ENCODE measurements at regions not wholly inside any gene's neighbourhood (a gene's known extent, or its start where the extent isn't known, plus 50 kb on each side); places are given as distances from the start of the nearest gene placed in this dataset.

DNA sequence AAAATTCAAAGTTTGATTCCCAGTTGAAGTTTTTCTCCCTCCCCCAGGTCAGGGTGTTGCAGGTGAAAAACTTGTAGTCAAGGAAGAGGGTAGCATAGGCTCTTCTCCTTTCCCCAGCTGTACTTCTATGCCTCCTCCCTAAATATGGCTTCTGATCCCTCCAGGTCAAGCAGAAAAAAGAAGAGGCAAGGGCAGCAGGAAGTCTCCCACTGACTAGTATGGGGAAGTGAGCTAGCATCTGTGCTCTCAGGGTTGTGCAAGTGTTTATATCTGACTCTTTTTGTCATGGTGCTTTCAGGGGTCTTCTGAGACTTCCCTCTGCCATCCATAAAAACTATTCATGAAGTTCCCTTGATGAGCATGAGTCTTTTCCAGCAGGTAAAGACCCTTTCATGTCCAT lies 76.0 kb downstream of the ATPSCKMT start:
- TF ChIP-seq, protein P1, sequence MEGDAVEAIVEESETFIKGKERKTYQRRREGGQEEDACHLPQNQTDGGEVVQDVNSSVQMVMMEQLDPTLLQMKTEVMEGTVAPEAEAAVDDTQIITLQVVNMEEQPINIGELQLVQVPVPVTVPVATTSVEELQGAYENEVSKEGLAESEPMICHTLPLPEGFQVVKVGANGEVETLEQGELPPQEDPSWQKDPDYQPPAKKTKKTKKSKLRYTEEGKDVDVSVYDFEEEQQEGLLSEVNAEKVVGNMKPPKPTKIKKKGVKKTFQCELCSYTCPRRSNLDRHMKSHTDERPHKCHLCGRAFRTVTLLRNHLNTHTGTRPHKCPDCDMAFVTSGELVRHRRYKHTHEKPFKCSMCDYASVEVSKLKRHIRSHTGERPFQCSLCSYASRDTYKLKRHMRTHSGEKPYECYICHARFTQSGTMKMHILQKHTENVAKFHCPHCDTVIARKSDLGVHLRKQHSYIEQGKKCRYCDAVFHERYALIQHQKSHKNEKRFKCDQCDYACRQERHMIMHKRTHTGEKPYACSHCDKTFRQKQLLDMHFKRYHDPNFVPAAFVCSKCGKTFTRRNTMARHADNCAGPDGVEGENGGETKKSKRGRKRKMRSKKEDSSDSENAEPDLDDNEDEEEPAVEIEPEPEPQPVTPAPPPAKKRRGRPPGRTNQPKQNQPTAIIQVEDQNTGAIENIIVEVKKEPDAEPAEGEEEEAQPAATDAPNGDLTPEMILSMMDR (IDR thresholded peaks at IDR 0.05), result no peak

DNA sequence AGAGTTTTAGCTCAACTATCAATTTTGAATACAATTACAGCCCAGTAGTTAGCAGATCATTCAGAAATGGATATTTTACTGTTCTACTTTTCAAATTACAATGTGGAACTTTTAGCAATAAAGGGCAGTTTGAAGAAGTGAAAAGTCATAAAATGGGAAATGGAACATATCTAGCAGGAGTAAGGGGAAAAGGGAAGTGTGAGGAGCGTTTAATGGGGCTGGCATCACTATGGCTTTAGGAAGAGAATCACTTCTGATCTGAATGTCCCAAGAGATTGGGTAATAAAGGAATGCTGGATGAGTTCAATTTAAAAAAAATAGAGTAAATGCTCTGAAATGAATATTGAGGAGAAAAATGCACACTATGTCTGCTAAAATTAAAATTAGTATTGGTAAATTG lies 77.4 kb downstream of the ATPSCKMT start:
- TF ChIP-seq, protein P1 (IDR thresholded peaks at IDR 0.05), result no peak

DNA sequence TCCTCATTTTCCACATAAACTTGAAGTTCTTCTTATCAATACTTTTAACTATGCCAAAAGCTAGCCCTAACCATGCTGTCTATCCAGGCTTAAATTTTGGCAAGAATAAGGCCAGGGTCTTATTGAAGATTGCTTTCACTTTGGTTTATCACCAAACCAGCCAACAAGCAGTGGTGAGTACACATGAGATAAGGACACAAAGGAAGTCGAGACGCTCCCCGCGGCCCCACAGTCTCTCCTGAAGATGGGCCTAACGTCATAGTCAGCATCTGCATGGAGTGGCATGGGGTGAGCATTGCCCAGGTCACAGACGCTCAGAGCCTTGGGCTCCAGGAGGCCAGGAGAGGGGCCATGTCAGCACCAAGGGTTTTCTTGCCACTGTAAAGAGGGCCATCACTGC lies 80.3 kb downstream of the ATPSCKMT start:
- TF ChIP-seq, protein P1 (IDR thresholded peaks at IDR 0.05), result no peak

DNA sequence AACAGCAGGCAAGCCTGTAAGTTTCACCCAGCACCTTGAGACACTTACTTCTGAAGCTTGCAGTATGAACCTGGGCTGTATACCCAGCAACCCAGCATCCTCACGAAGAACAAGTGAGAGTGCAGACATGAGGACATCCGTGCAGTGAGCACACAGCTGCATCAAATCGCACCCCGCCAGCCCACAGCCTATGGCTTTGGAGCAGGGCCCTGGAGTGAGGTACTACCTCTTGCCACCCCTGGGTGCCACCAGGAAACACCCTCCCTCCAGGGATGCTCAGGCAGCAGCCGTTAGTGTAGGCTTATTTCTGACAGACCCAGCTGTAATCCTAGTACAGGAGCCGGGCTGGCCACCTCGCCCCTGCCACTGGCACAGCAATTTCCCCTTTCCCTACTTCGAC lies 81.4 kb downstream of the ATPSCKMT start:
- TF ChIP-seq, protein P1 (IDR thresholded peaks at IDR 0.05), result no peak

DNA sequence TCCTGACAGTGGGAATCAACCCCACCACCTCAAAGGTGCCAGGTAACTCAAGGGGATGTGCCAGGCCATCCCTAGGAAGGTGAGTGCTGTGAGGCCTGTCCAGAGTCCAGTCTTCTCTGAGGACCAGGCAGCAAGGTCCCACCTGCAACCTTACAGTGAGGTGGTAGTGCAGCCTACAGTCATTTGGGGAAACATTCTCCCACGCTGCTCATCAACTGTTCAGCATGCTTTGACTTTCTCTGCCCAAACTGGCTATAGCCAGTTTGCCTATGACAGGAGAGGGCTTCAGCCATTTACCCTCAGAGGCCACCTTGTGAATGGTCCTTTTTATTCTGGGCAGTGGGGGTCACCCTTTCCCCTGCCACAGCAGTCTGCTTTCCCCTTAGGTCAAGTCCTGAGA lies 81.9 kb downstream of the ATPSCKMT start:
- TF ChIP-seq, protein P1 (IDR thresholded peaks at IDR 0.05), result no peak

DNA sequence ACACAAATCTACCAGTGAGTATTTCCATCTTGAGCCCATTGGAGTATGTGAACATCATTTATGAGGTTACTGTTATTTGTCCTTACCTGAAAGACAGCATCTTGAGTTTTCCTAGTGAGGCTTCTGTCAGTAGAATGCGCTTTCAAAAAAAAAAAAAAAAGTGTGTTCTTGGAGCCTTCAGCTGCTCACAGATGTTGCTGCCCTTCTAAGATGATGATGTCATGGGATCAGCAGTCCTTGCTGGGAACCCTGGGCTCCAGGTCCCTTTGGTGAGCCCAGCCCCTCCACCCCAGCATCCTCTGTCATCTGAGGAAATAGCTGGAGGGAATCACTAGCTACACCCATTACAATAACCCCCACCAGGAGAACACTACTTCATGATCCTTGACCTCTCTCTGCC lies 83.3 kb downstream of the ATPSCKMT start:
- TF ChIP-seq, protein P1 (IDR thresholded peaks at IDR 0.05), result no peak

DNA sequence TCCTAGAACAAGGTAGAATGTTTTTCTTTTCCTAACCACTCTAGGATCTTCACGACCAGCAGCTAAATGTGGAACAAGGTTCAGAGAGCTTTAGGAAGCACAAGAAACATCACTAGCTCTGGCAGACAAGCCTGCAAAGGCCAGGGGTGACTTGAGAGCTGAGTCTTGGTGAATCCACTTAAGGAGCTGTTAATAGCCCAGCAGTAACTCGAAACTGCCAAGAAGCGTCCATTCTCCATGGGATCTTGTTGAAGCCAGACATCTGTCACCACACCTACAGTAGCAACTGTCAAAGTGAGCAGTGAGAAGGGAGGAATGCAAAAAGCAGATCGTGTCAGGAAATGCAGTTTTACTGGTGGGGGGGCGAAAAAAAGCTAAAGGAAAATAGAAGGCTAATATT lies 87.2 kb downstream of the ATPSCKMT start:
- TF ChIP-seq, protein P1 (IDR thresholded peaks at IDR 0.05), result no peak

DNA sequence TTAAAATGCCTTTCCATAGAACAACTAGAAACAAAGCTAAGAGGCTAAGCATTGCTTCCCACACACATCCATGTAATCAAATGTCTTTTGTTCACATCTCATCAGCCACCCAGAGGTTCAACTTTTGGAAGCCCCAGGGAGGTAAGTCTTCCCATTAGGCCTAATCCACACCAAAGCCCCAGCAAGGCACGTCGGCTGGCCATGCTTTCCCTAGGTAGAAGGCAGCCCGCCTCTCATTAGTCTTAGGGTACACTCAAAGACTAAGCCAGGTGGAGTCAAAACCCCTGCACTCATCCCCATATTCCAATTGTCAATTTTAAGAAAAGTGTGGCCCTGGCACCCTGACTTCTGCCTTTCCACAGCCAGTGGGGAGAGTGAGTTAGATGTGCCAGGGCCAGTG lies 87.9 kb downstream of the ATPSCKMT start:
- TF ChIP-seq, protein P1 (IDR thresholded peaks at IDR 0.05), result no peak

Data from LNCAP (cell line).